CD4-positive, alpha-beta T cell treated with Interleukin-17A for 1 hour (primary cell): ENCODE measurements at regions not wholly inside any gene's neighbourhood (a gene's known extent, or its start where the extent isn't known, plus 50 kb on each side); places are given as distances from the start of the nearest gene placed in this dataset.
A peak's percentile ranks its signal among the peaks of the same experiment; 100 is the strongest.

ENCODE experiments used
- DNase-seq: peaks from one replicate; pipeline ENCODE4 v3.0.0-alpha.2; 2020

DNA sequence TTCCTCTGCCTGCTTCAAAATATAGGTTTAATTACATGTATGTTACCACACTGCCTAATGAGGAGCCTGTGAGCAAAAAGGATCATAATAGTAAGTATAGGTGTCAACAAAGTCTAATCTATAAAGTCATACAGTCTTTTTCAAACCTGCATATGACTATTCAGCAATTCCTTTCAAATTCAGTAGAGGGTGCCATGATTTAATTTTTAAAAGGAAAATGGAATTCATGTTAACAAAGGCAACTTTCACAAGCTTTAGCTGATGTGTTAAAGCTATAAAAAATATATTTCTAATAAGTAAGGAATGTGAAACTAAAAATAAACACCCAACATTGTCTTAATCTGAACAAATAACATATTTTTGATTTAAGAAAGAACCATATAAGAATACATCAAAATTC is 52.1 kb downstream of the MPP7 start:
- peak; percentile 55 for DNase-seq

DNA sequence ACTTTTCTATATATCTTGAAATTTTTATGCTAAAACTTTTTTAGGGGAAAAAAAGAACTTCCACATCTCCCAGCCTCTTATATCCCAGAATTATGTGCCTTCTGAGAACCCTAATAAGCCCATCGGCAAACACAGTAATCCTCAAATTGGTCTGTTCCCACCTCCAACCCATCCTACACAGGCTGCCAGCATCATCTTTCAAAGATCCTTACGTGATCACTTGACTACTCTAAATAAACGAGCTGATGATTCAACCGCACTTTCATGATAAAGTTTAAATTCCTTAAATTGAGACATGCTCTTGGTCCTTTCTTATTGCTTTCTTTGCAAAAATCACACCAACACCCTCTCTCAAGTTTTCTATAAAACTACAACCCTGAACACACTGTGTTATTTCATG is 52.5 kb downstream of the MPP7 start:
- no peak for DNase-seq

DNA sequence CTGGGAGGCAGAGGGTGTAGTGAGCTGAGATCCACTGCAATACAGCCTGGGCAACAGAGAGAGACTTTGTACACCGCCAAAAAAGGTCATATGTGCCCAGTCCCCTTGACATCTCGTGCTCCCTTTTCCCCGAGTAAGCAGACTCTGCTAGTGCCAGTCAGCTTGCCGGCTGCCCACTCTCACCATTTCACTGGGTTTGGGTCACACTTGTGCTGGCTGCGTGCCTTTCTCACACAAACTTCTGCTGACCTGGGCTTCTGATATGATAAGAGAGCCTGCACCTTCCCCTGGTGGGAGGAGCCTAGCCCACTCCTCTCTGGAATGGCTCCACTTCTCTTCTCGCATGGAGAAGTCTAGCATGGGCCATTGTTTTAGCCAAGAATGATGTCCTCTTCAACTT is 53.4 kb downstream of the MPP7 start:
- DNase-seq = no peak

DNA sequence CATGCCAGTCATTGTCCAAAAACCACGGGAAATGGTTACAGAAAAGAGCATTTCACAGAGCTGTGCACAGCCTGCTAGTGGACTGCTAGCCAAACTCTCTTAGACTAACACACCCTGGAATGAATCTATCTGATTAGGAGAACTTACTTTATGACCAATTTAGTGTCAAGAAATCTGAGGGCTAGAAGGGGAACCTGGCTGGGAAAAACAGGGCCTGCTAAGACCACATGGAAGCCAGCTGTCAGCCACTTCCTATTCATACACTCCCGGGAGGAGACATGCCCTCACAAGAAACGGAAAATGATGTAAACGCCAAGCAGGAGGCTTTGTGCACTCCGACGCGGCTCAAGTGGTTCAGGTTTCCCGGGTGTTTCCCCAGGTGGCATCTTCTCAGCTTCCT is 54.8 kb downstream of the MPP7 start:
- peak; percentile 6 for DNase-seq

DNA sequence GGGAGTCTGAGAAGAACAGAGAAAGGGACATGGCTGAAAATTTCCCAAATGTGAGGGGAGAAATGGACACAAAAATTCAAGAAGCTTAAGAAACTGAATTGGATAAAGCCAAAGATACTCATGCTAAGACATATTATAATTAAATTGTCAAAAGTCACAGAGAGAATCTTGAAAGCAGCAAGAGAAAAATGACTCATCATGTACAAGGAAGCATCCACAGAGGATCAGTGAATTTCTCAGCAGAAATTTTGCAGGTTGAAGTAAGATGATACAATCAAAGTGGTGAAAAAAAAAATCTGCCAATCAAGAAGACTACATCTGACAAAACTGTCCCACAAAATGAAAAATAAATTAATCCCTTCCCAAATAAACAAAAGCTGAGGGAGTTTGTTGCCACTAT is 56.8 kb downstream of the MPP7 start:
- DNase-seq = no peak

DNA sequence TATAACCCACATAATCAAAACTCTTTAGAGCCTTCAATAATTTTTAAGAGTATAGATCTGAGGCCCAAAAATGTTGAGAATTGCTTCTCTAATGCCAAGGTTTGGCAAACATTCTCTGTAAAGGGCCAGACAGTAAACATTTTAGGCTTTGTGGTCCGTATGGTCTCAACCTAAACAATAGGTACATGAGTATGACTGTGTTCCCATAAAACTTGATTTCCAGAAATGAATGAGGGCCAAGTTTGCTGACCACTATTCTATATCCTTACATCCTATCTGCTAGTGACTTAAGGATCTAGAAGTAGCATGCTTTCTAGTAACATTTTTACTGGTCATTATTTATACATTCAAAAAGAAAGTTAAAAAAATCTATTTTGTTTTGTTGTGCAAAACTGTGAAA is 58.9 kb downstream of the MPP7 start:
- no peak for DNase-seq

DNA sequence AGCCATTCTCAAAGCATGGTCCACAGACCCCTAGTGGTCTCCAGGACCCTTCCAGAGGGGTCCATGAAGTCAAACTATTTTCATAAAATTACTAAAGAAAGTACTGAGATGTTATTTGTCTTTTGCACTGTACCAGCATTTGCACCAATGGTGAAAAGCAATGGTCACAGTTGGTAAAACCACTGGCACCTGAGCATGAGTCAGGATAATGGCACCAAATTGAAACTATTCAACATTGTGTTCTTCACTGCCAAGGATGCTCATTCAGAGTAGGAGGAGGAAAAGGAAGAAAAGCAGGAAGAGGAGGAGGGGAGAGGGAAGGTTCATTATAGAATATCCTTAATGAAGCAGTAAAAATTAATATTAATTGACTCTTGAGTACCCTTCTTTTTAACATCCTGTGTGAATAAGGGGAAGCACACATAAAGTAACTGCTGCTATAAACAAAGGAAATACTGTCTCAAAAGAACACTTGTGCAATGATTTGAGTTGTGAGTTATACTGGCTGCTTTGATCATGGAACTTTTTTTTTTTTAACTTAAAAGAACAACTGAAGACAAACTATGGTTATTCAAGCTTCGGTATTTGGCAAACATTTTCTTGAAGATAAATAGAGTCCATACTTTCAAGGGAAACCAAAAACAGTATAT is 60.2 kb downstream of the MPP7 start:
- no peak for DNase-seq

DNA sequence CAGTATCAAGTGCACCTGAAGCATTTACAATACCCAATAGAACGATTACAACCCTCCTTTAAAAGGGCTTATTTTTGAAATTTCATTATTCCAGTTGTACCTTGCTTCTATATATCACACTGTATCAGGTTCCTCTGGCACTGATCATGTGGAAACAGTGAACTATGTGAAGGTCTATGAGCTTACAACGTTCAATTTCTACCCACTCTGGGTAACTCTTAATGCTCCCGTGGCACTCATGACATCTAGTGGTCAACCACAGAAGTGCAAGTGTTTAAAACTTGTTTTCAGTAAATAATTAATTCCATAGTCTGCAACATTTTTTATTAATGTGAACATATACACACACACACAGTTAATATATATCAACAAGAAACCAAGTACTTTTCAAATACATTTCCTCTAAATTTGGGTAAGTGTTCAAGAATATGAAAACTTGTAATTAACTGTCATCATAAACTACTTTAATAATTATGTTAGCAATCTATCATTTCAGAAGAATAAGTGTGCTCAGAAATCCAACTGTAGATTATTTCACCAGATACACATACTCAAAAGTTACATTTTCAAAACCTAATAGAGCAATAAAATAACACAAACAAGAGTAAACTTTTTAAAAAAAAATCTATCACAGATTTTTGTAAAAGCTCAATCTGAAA is 61.0 kb downstream of the MPP7 start:
- DNase-seq = peak; percentile 64

DNA sequence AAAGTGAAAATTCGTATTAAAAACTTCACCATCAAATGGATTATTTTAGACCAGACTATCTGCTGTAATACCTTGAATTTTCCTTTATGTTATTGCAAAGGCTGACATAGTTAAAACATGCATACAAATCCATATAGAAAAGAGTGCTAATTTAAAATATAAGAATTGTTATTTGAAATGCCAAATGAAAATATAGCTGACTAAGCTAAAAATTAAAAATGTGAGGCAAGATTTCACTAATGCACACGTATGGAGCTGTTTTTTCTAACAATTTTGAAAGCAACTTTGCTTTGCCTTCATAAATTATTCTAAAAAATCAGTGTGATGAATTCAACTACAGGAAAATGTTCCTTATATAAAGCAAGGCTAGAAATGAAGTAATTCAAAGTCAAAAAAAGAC is 62.5 kb downstream of the MPP7 start:
- DNase-seq = no peak

DNA sequence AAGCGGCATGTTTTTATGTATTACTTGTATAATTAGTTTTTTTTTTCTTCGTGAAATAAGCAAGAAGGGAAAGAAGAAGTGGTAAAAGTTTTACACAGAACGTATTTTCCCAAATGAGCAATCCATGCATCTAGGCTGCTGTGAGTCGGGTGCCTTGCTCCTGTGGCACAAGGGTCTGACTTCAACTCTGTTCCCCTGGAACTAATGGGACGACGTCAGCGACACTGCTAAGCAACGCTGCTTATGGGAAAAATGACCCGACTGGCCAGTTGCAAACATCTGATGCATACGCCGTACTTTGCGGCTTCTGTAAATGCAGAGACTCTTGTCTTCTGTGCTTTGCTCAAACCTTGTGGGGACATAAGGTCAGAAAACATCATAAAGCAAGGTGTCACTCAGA is 66.3 kb downstream of the MPP7 start:
- no peak for DNase-seq

DNA sequence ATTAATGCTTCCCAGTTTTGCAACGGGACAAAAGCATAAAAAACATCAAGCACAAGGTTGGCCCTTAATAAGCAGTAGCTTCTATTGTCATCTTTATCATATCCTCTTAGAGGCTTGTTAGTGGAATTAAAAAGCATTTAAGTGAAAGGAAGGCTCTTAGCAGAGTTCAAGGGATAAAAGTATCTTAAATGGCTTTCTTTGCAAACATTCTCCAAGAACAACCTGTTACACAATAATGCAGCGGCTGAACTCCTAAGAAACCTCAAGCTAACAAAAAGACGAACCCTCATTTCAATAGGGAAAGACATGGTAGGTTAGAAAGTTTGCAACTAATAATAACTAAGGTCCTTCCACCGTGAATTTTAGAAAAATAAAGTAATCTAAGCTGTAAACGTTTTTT is 82.1 kb downstream of the MPP7 start:
- no peak for DNase-seq

DNA sequence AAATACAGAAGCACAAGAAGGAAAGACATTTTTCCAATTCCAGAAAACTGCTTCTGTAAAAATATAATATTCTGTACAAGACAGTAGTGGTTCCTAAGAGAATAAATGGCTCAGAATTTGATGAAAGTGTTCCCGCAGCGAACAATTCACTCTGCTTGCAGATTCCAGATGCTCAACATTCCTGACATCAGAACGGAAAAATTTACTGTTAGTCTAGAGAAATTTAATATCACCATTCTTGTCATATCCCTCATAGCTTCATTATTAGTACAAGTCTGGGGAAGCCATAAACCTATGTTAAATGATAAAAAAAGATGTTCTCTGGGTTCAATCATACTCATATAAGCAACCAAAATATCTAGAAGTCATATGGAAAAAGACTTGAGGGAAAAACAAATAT is 83.6 kb downstream of the MPP7 start:
- no peak for DNase-seq

DNA sequence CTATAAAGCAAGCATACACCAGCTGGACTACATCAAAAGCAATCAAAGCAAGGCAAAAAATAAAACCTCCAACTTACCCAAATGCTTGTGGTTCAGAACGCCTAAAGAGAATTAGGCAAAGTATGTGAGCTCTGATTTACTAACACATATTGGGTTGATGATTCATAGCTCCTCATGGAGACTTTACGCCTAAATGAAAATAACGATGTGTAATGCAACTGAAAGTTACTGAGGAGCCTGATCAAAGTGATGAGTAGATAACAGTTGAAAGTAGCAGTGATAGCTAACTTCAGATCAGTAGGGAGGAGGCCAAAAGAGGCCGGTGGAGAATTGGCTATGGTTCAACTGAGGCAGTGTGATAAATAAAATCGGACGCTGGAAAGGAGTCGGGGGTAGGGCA is 85.0 kb downstream of the MPP7 start:
- no peak for DNase-seq

DNA sequence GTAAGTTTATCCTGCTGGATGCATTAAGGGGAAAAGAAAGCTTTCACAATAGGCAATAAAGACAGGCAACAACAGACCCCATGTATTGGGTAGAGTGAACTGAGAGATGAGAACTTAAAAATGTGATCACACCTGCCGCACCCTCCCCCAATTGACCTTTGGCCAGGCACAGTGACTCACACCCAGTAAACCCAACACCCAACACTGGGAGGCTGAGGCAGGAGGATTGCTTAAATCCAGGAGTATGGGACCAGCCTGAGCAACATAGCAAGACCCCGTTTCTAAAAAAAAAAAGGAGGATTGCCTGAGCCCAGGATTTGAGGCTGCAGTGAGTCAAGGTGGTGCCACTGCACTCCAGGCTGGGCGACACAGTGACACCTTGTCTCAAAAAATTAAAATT is 86.9 kb downstream of the MPP7 start:
- DNase-seq = no peak

DNA sequence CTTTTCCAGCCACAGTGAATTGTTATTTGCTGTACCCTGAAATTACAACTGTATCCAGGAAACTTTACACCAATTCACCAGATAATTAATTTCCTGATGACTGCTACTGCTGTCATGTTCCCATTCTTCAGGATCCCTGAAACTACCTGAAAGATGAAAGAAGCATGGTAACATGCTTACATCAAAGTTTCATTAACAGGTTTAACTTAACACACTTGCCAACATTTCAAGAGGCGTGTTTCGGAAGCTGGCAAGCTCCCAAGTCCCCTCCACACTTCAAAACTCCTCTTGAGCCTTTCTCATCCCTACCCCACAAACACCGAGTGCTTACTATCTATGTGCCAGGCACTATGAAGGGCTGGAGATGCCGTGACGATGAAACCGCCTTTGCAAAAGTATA is 88.6 kb downstream of the MPP7 start:
- no peak for DNase-seq

DNA sequence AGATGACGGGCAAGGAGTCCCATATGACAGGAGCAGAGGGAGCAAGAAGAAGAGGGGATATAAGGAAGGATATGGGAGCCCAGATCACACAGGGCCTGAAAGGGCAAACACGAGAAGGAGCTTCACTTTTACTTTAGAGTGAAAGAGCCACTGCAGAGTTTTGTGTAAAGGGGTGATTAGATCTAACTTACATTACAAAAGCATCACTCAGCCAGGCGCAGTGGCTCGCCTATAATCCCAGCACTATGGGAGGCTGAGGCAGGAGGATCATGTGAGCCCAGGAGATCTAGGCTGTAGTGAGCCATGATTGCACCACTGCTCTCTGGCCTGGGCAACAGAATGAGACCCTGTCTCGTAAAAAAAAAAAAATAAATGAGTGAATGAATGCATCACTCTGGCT is 91.1 kb downstream of the MPP7 start:
- no peak for DNase-seq

DNA sequence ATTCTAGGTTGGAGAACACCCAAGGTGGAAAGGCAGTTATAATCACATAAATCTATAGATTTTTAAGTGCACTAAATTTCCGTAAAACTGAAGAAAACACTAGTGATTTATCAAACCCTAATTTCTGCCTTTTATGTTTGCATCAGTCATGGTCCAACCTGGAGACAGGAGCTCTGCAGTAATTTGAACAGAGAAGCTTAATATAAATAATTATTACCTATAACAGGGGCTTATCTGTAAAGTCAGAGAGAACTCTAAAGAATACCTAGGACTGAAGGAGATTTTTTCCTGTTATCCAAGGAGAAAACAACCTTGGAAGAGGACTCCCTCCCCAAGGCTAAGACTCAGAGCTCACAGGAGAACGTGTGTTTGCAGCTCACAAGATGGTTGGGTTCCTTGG is 95.1 kb downstream of the MPP7 start:
- no peak for DNase-seq

DNA sequence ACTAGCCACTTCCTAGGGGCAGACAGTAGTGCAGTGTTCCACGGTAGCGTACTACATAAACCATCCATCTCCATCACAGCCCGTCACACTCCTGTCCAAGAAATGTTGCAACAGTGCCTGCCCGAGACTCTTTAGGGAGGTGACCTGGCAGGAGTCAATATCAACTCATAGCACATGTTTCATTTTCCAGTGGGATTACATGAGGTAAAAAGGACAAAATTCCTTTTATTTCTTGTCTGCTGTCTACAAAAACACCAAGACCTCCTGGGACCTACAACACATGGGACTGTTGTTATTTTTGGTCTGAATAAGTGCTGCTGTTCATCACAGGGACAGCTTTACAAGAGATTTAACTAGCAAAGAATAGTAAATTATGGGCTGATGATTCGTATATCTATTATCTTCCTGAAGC is 99.9 kb downstream of the MPP7 start:
- DNase-seq = no peak

DNA sequence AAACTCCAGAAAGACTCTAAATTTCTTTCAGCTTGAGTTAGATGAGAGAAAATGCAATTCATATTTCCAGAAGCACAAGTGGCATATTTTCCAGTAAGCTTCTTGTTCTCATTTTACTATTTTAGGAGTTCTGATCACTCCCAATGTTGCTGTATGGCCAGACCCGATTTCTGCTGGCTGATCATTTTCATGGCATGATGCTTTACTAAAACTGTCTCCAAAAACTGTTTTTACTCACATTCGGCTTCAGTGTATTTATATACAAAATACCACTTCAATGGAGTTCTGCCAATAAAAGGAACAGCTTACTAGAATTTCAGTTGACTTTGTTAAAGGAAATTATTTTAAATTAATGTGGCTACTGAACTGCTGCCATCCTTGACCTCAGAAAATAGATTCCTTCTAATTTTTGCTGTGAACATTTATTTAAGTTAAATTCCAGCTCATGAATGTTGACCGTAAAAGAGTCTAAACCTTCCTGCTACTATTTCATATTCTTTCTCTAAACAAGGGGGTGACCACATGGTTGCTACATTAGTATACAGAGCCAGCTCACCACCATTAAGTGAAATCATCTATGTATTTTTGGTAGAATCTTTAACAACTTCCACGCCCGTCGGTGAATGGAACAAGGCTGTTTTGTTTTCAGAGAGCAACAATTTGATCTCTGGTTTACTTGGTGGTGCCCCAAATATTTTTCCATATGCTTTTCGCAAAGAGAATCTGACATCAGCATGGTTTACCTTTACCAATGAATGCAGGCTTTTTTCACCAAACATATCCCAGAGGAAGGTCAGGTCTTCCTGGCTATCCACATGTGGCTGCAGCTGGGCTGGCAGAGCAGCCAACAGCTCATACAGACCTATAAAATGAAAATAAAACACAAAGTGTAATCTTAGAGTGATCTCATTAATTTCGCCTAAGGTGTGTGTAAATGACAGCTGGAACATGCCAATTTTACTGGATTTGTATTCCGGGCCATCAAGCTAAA is 101.2 kb downstream of the MPP7 start:
- no peak for DNase-seq

DNA sequence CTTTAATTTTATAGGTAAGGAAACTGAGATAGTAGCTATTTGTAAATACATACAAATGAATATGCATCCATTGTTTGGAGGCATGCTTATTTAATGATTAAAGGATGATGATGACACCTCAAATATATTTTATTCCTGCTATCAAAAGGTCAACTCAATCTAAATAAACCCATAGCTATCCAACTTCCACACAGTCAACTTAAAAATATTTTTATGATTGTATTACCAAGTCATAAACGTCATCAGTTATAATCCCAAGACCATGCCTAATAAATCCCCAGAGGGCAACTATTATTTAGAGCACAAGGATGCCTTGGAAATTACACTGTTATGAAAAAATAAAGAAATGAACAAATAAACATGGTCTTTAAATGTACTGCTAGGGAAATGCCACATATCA is 102.1 kb downstream of the MPP7 start:
- no peak for DNase-seq

DNA sequence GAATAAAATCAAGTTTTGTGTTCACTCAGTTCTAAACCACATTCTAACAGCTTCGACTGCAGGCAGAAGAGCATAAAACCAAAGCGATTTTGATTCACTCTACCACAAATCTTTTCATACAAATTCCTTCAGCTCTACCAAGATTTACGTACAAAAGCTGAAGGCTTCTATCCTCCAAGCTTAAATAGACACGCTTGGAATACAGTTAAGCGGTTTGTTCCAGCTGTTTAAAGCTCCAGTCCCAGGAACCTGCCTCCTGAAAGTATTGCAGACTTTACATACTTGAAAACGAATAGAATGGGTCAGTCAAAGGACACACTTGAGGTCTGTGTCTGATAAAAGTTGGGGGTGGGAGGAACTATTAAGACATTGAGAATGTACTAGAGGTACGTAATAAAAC is 102.9 kb downstream of the MPP7 start:
- DNase-seq = no peak

DNA sequence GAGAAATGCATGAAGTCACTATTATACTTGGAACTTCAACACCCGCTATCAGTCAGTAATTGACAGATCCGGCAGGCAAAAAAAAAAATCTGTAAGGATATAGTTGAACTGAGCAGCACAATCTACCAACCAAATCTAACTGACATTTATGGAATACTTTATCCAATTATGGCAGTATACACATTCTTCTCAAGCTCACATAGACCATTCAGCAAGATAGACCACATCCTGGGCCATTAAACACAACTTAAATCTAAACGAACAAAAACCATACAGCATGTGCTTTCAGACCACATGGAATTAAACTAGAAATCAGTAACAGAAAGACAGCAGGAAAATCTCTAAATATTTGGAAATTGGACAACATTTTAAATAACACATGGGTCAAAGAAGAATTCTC is 112.7 kb downstream of the MPP7 start:
- DNase-seq = no peak

DNA sequence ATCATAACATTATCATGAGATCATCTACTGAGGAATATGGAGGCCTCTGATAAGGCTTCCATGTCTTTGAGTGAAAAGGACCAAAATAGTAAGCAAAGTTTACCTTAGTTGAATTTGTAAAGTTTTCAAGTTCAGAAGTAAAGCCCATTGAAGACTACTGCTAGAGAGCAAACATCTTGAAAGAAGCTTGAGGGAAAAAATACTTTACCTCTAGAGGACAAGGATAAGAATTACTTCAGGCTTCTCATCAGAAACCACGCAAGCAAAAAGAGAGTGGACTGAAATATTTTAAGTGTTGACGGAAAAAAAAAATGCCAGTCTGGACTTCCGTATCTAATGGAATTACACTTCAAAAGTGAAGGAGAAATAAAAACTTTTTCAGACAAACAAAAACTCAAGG is 114.3 kb downstream of the MPP7 start:
- DNase-seq = no peak
